ENCODE measurements at regions not wholly inside any gene's neighbourhood (a gene's known extent, or its start where the extent isn't known, plus 50 kb on each side); places are given as distances from the start of the nearest gene placed in this dataset.
"Not testable (repeated sequence)": the region's sequence is repeated elsewhere in the genome, so short reads cannot be mapped to it uniquely, and the experiment has no call there.

GRCh38 chr6:141780296-141780695, 352.4 kb upstream of the GJE1 start:
- no peak for DNase-seq (ENCODE audit: low spot score)

DNA sequence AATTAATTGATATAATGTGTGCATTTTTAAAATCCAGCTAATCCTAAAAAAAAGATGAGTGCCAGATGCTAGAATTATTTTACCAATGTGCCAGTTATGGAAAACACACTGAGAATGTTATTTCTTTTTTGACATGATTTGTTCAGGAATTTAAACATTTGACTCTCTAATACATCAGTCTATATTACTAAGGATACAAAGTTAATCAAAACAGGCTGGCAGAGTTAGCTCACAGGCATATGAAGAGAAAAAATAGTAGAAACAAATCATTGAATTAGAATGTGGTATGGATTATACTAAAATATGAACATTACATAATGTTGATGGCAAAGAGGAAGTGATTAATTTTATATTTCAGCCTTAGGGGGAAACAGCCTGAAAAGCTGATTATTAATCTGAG, 368.3 kb upstream of the GJE1 start:
- DNase-seq (ENCODE audit: low spot score) = no peak

GRCh38 chr6:141758430-141758829, 374.3 kb upstream of the GJE1 start:
- DNase-seq (ENCODE audit: low spot score) = no peak

- DNase-seq (ENCODE audit: low spot score) = no peak
Measured at GRCh38 chr6:141753180-141753579, 379.5 kb upstream of the GJE1 start.

DNA sequence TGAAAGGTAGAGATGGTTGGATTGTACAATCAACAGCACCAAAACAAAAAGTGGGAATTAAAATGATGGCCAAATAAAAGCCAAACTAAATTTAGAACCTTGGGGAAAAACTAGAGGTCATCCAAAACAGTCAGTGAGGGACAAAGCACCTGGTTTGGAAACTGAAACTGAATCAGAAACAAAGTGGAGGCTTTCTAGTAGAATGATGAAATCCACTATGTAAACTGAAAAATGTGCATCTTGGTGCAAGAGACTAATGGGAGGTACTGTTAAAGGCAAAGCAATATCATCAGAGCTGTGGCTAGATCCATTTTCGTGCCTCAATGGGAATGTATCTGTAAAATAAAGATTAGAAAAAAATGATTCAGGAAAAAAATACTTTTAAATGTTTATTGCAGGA, 380.0 kb upstream of the GJE1 start:
- no peak for DNase-seq (ENCODE audit: low spot score)

GRCh38 chr6:141746324-141746723, 386.4 kb upstream of the GJE1 start:
- DNase-seq (ENCODE audit: low spot score) = not testable (repeated sequence)

DNA sequence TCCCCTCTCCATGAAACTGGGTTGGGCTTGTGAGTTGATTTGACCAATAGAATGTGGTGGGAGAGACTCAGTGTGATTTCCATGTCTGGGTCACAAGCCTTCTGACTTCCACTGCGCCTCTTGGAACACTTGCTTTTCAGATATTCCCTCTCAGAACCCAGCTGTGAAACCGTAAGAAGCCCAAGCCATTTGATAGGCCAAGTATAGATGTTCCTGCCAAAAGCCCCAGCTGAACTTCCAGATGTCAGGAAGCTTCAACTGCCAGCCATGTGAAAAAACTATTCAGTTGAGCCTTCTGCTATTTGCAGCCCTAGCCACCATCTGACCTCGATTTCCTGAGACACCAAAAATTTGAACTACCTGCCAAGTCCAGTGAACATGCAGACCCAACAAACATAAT, 387.8 kb upstream of the GJE1 start:
- no peak for DNase-seq (ENCODE audit: low spot score)

GRCh38 chr6:141744194-141744925, 388.4 kb upstream of the GJE1 start:
- no peak for DNase-seq (ENCODE audit: low spot score)

- no peak for DNase-seq (ENCODE audit: low spot score)
Measured at GRCh38 chr6:141736104-141736503, 396.6 kb upstream of the GJE1 start.

DNA sequence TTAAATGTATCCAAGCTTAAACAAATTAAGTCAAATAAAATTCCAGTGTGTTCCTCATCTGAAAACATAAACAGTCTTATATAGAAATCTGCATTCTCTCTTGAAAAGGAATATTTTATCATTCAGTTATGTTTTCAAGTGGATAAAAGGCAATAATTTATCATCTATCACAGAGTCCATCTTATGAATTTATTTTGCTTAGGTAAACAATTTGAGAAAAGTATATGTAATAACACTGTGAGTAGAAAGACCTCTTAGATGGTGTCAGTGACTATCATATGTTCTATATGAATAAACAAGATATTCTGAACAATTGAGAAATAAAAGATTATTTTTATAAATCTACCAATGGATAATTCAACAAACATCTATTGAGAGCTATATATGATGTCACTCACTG, 397.6 kb upstream of the GJE1 start:
- DNase-seq (ENCODE audit: low spot score) = no peak

DNA sequence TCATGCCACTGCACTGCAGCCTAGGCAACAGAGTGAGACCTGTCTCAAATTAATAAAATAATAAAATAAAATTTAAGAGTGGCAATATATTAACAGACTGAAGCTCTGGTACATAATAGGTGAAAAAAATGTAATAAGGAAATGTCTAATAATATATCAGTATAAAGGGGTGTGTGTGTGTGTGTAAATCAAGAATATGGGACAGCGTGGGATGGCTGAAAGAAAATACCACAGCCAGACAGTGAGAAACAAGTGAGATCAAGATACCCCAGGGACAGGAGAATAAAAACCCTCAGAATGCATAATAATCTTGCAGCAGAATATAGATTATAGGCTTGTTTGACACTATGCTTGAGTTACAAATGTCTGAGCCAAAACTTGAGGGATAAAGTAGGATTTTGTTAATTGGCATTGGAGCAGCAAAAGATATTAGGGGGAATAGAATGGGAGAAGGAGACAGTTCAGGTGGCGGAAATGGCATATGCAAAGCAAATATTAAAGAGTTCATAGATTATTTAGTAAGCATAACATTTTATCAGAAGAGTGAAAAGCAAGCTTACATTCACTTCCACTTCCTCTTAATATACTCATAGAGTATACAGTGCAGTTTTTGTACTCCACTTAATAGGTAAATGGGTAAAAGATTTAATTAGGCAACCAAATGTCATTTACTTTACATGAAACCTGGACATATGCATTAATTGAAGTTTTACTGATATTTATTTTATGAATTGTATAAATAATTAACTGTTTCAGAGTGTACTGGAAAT, 398.5 kb upstream of the GJE1 start:
- DNase-seq (ENCODE audit: low spot score) = no peak

DNA sequence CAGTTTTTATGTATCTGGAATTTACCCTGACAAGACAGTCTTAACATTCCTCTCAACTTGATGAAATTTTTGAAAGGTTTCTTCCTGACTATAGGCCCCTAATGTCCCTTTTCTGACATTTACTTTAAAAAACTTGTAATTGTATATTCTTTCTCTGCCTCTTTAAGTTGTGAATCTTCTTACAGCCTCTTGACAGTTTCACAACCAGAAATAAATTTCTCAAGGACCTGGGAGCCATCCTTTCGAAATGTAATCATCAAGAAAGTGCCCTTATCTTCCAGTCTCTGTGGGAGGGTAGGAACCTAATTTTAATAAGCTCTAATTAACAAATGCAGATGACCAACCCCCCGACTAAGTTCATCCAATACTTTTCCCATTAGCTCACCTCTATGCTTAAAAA, 403.6 kb upstream of the GJE1 start:
- no peak for DNase-seq (ENCODE audit: low spot score)

GRCh38 chr6:141728330-141728729, 404.4 kb upstream of the GJE1 start:
- DNase-seq (ENCODE audit: low spot score) = no peak

- no peak for DNase-seq (ENCODE audit: low spot score)
Measured at GRCh38 chr6:141726248-141726647, 406.5 kb upstream of the GJE1 start.

- no peak for DNase-seq (ENCODE audit: low spot score)
Measured at GRCh38 chr6:141724731-141725130, 408.0 kb upstream of the GJE1 start.

DNA sequence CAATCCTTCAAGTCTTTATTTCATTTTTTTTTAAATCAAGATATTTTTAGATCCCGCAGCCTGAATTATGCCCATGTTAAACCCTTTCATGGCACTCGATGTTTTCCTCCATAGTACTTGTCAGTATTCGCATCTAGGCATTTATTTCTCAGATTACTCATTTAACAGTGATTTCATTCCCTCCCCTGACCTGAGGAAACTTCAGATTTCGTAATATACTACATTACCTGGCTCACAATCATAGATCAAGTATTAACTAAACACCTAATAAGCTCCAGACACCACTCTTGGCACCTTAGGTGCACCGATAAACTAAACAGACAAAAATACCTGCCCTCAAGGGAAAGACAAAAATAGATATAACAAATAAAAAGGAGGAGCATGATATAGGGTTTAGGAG, 413.2 kb upstream of the GJE1 start:
- DNase-seq (ENCODE audit: low spot score) = no peak

DNA sequence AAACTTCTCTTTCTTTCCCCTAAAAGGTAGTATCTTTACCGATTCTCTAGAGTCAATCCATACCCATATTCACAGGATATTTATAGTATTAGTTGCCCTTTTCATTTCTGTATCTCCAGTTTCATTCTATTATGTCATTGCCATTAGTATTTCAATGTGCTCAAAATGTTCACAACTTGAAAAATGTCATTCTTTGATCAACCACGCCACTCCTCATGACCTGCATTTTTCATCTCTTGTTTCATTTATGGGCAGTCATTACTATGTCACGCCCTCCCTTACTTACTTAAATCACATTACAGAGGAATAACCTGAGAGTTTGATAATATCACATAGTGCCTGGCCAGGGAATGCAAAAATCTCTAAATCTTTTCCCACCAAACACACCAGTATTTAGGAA, 427.3 kb upstream of the GJE1 start:
- no peak for DNase-seq (ENCODE audit: low spot score)

DNA sequence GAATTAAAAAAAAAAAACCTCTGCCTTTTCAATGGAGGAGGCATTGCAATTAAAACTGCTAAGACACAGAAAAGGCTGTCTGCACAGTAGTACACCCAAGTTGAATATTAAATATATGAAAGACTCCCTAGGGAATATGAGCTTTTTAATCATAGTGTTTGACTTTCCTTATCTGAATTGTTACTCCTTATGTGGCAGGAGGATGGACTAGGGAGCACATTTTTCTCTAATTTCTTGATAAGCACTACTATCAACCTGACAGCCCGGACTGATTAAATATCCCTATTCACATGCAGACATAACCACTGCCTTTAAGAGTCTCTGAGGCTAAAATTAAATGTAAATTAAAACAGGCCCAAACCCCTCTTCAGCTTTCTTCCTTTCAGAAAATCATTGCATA, 428.6 kb upstream of the GJE1 start:
- no peak for DNase-seq (ENCODE audit: low spot score)

DNA sequence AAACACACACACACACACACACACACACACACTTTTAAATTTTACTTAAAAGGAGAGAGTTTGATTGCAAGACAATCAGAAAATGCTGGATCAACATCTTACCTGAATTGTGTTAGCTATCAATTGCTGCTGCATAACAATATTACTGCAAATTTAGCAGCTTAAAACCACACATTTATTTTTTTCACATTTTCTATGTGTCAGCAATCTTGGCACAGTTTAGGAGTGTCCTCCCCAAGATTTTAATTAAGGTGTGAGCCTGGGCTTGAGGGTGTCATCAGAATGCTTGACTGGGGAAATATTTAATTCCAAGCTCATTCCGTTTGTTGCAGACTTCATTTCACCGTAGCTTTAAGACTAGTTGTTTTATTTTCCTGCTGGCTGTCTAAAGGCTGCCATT, 431.0 kb upstream of the GJE1 start:
- DNase-seq (ENCODE audit: low spot score) = no peak

GRCh38 chr6:141700819-141701218, 431.9 kb upstream of the GJE1 start:
- DNase-seq (ENCODE audit: low spot score) = no peak

DNA sequence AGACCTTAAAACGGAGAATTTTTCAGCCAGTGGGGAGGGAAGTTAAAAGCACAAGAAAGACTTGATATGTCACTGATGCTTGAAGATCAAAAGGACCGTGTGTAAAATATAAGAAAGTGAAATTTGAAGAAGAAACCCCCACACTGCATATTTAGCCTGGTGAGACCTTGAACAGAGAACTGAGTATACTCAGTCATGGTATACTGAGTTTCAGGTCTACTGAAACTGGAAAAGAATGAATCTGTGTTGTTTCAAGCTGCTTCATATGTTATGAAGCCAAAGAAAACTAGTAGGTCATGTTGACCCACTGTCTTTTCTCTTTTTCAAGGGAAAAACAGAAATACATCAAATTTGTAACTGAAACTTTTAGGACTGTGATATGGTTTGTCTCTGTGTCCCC, 443.8 kb upstream of the GJE1 start:
- no peak for DNase-seq (ENCODE audit: low spot score)

DNA sequence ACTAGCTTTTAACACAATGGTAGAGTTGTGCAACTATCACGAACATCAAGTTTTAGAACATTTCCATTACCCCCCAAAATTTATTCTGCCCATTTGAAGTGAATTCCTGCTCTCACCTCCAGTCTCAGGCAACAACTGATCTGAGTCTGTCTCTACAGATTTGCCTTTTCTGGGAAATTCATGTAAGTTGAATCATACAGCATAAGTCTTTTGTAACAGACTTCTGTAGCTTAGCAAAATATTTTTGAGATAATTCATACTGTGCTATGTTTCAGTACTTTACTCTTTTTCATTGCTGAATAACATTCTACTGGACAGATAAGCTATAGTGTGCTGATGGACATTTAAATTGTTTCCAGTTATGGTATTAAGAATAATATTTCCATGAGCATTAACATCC, 447.3 kb upstream of the GJE1 start:
- DNase-seq (ENCODE audit: low spot score) = no peak

GRCh38 chr6:141682391-141682790, 450.3 kb upstream of the GJE1 start:
- DNase-seq (ENCODE audit: low spot score) = no peak

Measured in kidney capillary endothelial cell (primary cell).